ENCODE measurements at regions not wholly inside any gene's neighbourhood (a gene's known extent, or its start where the extent isn't known, plus 50 kb on each side); places are given as distances from the start of the nearest gene placed in this dataset.
"Not testable (repeated sequence)": the region's sequence is repeated elsewhere in the genome, so short reads cannot be mapped to it uniquely, and the experiment has no call there.

GRCh38 chr18:45344680-45345079, 270.6 kb upstream of the SLC14A2 start:
- not testable (repeated sequence) for TF ChIP-seq TEAD4 (IDR thresholded peaks at IDR 0.05; ENCODE audit: borderline replicate concordance, insufficient read depth); EZH2phosphoT487 (IDR thresholded peaks at IDR 0.05; ENCODE audit: borderline replicate concordance, low read depth)

All from SK-N-SH (cell line).